ENCODE measurements at regions not wholly inside any gene's neighbourhood (a gene's known extent, or its start where the extent isn't known, plus 50 kb on each side); places are given as distances from the start of the nearest gene placed in this dataset.
"Not testable (repeated sequence)": the region's sequence is repeated elsewhere in the genome, so short reads cannot be mapped to it uniquely, and the experiment has no call there.

GRCh38 chr21:23138797-23139196 is 2140.6 kb downstream of the NCAM2 start:
- Histone ChIP-seq H3K36me3 (ENCODE audit: insufficient read depth, low read length) (no peaks in the 10 kb centered on the region), H3K4me3 (ENCODE audit: low read length) (no peak overlapping the region), H3K27ac (ENCODE audit: low read depth in 1 of 2, low read length in 2 of 2) (no peak overlapping the region), H3K4me1 (ENCODE audit: insufficient read depth, low read length) (no peaks in the 10 kb centered on the region), H3K27me3 (ENCODE audit: control insufficient read depth in 1 of 2, insufficient read depth in 2 of 2, low read length in 2 of 2) (no peaks in the 10 kb centered on the region), H3K9me3 (ENCODE audit: control insufficient read depth in 1 of 2, insufficient read depth in 1 of 2, low read length in 2 of 2) (no peaks in the 10 kb centered on the region)
- intact Hi-C loops (cut with DNase I, micrococcal nuclease) = no loop called here
- H3K27me3 Mint-ChIP-seq = no peaks in the 10 kb centered on the region
- H3K9me3 Mint-ChIP-seq = peaks cover 7% of the 10 kb centered on the region
- ChIA-PET POLR2A (no interaction called here), CTCF (no interaction called here)
- no peaks in the 10 kb centered on the region for H3K36me3 Mint-ChIP-seq (ENCODE audit: low read depth)
- ATAC-seq (ENCODE audit: poor library complexity) = no peak
- no peaks in the 10 kb centered on the region for H3K4me1 Mint-ChIP-seq (ENCODE audit: low read depth)
- no peak overlapping the region for H3K4me3 Mint-ChIP-seq
- TF ChIP-seq, protein P1, sequence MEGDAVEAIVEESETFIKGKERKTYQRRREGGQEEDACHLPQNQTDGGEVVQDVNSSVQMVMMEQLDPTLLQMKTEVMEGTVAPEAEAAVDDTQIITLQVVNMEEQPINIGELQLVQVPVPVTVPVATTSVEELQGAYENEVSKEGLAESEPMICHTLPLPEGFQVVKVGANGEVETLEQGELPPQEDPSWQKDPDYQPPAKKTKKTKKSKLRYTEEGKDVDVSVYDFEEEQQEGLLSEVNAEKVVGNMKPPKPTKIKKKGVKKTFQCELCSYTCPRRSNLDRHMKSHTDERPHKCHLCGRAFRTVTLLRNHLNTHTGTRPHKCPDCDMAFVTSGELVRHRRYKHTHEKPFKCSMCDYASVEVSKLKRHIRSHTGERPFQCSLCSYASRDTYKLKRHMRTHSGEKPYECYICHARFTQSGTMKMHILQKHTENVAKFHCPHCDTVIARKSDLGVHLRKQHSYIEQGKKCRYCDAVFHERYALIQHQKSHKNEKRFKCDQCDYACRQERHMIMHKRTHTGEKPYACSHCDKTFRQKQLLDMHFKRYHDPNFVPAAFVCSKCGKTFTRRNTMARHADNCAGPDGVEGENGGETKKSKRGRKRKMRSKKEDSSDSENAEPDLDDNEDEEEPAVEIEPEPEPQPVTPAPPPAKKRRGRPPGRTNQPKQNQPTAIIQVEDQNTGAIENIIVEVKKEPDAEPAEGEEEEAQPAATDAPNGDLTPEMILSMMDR (IDR thresholded peaks at IDR 0.05) = no peak
- no peak for DNase-seq
- no peak overlapping the region for H3K27ac Mint-ChIP-seq

DNA sequence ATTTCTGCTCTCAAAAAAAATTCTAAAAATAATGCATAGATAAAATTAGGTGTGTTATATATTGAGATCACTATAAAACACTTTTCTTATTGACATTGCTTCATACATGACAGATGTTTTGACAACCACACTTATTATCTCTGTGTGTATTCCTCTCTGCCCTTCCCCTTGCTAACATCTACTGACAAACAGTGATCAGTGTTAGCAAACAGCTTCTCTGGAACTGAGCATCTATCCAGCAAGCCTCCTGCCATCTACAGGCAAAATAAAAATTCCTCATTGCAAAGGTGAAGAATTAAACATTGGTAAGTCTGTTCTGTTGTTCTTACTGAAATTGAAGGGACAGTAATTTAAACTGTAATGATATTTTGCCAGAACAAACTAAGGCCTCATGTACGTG is 2153.9 kb downstream of the NCAM2 start:
- Mint-ChIP-seq H3K27me3 (no peaks in the 10 kb centered on the region), H3K9me3 (peaks cover 4% of the 10 kb centered on the region), H3K4me3 (no peak overlapping the region), H3K4me1 (ENCODE audit: low read depth) (no peaks in the 10 kb centered on the region), H3K27ac (no peak overlapping the region), H3K36me3 (ENCODE audit: low read depth) (no peaks in the 10 kb centered on the region)
- H3K9me3 ChIP-seq (ENCODE audit: control insufficient read depth in 1 of 2, insufficient read depth in 1 of 2, low read length in 2 of 2) = no peaks in the 10 kb centered on the region
- ChIA-PET POLR2A (no interaction called here), CTCF (no interaction called here)
- no peaks in the 10 kb centered on the region for H3K4me1 ChIP-seq (ENCODE audit: insufficient read depth, low read length)
- TF ChIP-seq, protein P1 (IDR thresholded peaks at IDR 0.05) = no peak
- H3K27ac ChIP-seq (ENCODE audit: low read depth in 1 of 2, low read length in 2 of 2) = no peak overlapping the region
- H3K27me3 ChIP-seq (ENCODE audit: control insufficient read depth in 1 of 2, insufficient read depth in 2 of 2, low read length in 2 of 2) = no peaks in the 10 kb centered on the region
- no peaks in the 10 kb centered on the region for H3K36me3 ChIP-seq (ENCODE audit: insufficient read depth, low read length)
- DNase-seq (no peak), ATAC-seq (ENCODE audit: poor library complexity) (no peak)
- no peak overlapping the region for H3K4me3 ChIP-seq (ENCODE audit: low read length)
- intact Hi-C loops (cut with DNase I, micrococcal nuclease) = no loop called here

DNA sequence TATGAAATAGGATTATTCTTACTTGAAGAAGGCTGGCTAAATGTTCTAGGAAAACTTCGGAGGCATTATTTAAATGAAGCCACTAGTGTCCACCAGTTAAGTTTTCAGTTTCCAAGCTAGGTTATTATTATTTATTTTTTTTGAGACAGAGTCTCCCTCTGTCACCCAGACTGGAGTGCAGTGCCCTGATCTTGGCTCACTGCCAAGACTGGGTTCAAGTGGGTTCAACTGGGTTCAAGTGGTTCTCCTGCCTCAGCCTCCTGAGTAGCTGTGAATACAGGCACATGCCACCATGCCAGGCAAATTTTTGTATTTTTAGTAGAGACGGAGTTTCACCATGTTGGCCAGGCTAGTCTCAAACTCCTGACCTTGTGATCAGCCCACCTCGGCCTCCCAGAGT is 2155.6 kb downstream of the NCAM2 start:
- H3K36me3 ChIP-seq (ENCODE audit: insufficient read depth, low read length); ATAC-seq (ENCODE audit: poor library complexity); H3K27ac ChIP-seq (ENCODE audit: low read depth in 1 of 2, low read length in 2 of 2); H3K9me3 ChIP-seq (ENCODE audit: control insufficient read depth in 1 of 2, insufficient read depth in 1 of 2, low read length in 2 of 2); H3K27me3 ChIP-seq (ENCODE audit: control insufficient read depth in 1 of 2, insufficient read depth in 2 of 2, low read length in 2 of 2); H3K9me3 Mint-ChIP-seq; POLR2A ChIA-PET; H3K27me3 Mint-ChIP-seq; DNase-seq; H3K27ac Mint-ChIP-seq; H3K4me3 Mint-ChIP-seq; H3K36me3 Mint-ChIP-seq (ENCODE audit: low read depth); H3K4me1 ChIP-seq (ENCODE audit: insufficient read depth, low read length); H3K4me3 ChIP-seq (ENCODE audit: low read length); intact Hi-C loops (cut with DNase I, micrococcal nuclease); H3K4me1 Mint-ChIP-seq (ENCODE audit: low read depth); CTCF ChIA-PET: not testable (repeated sequence)

DNA sequence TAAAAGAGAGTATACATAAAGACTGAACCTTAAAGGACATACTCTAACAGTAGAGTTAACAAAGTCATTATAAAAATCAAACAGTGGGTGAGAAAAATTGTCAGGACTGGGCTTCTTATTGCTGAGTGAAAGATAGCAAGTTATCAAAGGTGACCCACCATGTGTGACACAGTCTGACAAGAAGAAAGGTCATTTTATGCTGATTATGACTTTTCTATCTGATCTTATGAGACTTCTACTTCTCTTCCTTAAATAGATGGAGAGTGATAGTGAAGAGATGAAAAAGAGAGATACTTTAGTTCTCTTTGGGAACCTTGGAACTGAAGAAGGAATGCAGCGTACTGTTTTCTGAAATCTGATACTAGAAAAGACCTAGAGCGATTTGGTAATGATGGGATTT is 2157.1 kb downstream of the NCAM2 start:
- H3K9me3 Mint-ChIP-seq = peaks cover 6% of the 10 kb centered on the region
- H3K36me3 Mint-ChIP-seq (ENCODE audit: low read depth) = no peaks in the 10 kb centered on the region
- Histone ChIP-seq H3K9me3 (ENCODE audit: control insufficient read depth in 1 of 2, insufficient read depth in 1 of 2, low read length in 2 of 2) (peaks cover 0 to 3% of the 10 kb centered on the region in 2 experiments), H3K4me3 (ENCODE audit: low read length) (no peak overlapping the region), H3K4me1 (ENCODE audit: insufficient read depth, low read length) (no peaks in the 10 kb centered on the region), H3K27ac (ENCODE audit: low read depth in 1 of 2, low read length in 2 of 2) (no peak overlapping the region), H3K27me3 (ENCODE audit: control insufficient read depth in 1 of 2, insufficient read depth in 2 of 2, low read length in 2 of 2) (no peaks in the 10 kb centered on the region), H3K36me3 (ENCODE audit: insufficient read depth, low read length) (no peaks in the 10 kb centered on the region)
- DNase-seq (no peak), ATAC-seq (ENCODE audit: poor library complexity) (no peak)
- TF ChIP-seq, protein P1 (IDR thresholded peaks at IDR 0.05) = no peak
- H3K4me1 Mint-ChIP-seq (ENCODE audit: low read depth) = no peaks in the 10 kb centered on the region
- CTCF ChIA-PET = no interaction called here
- POLR2A ChIA-PET = no interaction called here
- no peaks in the 10 kb centered on the region for H3K27me3 Mint-ChIP-seq
- no peak overlapping the region for H3K4me3 Mint-ChIP-seq
- no peak overlapping the region for H3K27ac Mint-ChIP-seq
- intact Hi-C loops (cut with DNase I, micrococcal nuclease) = no loop called here

Data from CD4-positive, alpha-beta T cell (primary cell).